K562 (cell line): ENCODE measurements at regions not wholly inside any gene's neighbourhood (a gene's known extent, or its start where the extent isn't known, plus 50 kb on each side); places are given as distances from the start of the nearest gene placed in this dataset.

Source experiments
- BRF1 ChIP-seq: IDR thresholded peaks from 3 replicates; pipeline ENCODE4 v1.6.1; 2011; ENCODE audit warnings: borderline replicate concordance, mild to moderate bottlenecking; ENCODE audit not compliant: insufficient read length; ENCODE audit errors: extremely low read depth
- CC2D1A ChIP-seq: fragments of 450-650 bp; IDR thresholded peaks from 2 replicates; pipeline ENCODE4 v1.6.1; 2017; ENCODE audit warnings: mild to moderate bottlenecking
- E2F4 ChIP-seq: sonication (generic); formaldehyde crosslinking; IDR thresholded peaks from 2 replicates; pipeline ENCODE4 v1.8.0; 2022; ENCODE audit warnings: mild to moderate bottlenecking, low read depth, missing genetic modification reagents
- E2F6 ChIP-seq, 2 experiments: IDR thresholded peaks; 2 replicates each; pipeline ENCODE4 v1.6.1; 2011; ENCODE audit warnings: borderline replicate concordance in 1 of 2, control low read depth in 1 of 2, low read depth in 1 of 2, low read length in 1 of 2, mild to moderate bottlenecking in 1 of 2, mixed read lengths in 1 of 2, moderate library complexity in 1 of 2; ENCODE audit not compliant: insufficient read depth in 1 of 2, insufficient read length in 1 of 2, poor library complexity in 1 of 2, severe bottlenecking in 1 of 2; ENCODE audit errors: extremely low read depth in 1 of 2
- ELF4 ChIP-seq: fragments of 450-650 bp; formaldehyde crosslinking; IDR thresholded peaks from 2 replicates; pipeline ENCODE4 v1.4.0; 2022; ENCODE audit warnings: missing genetic modification characterization
- GATAD2B ChIP-seq: fragments of 450-650 bp; IDR thresholded peaks from 2 replicates; pipeline ENCODE4 v1.6.1; 2017; ENCODE audit warnings: mild to moderate bottlenecking, borderline replicate concordance
- HNRNPH1 ChIP-seq: fragments of 200-400 bp; formaldehyde crosslinking; optimal IDR thresholded peaks from 2 replicates; pipeline ENCODE3; 2017; ENCODE audit warnings: low read depth, mild to moderate bottlenecking, low read length, moderate library complexity
- TOE1 ChIP-seq, 2 experiments: fragments of 450-650 bp in 1 of 2; sonication (generic) in 1 of 2; formaldehyde crosslinking in 1 of 2; IDR thresholded peaks; 2 replicates each; pipeline versions ENCODE4 v1.7.1 to v1.8.0; 2016 to 2022; ENCODE audit warnings: borderline replicate concordance in 2 of 2, mild to moderate bottlenecking in 2 of 2, antibody characterized with exemption in 1 of 2, inconsistent platforms in 1 of 2, low read depth in 1 of 2, missing genetic modification reagents in 1 of 2, moderate library complexity in 1 of 2
- ZNF143 ChIP-seq: sonication (generic); formaldehyde crosslinking; IDR thresholded peaks from 2 replicates; pipeline ENCODE4 v1.9.0; 2022; ENCODE audit warnings: mild to moderate bottlenecking, missing genetic modification reagents
- ZNF830 ChIP-seq: fragments of 250-450 bp; sonication (Bioruptor Pico); IDR thresholded peaks from 2 replicates; pipeline ENCODE4 v1.5.0; 2021; ENCODE audit warnings: mild to moderate bottlenecking
- TF ChIP-seq, protein P1 (sequence below): sonication (generic); formaldehyde crosslinking; IDR thresholded peaks from 2 replicates; pipeline ENCODE4 v1.8.1; 2022; ENCODE audit warnings: missing genetic modification reagents

DNA sequence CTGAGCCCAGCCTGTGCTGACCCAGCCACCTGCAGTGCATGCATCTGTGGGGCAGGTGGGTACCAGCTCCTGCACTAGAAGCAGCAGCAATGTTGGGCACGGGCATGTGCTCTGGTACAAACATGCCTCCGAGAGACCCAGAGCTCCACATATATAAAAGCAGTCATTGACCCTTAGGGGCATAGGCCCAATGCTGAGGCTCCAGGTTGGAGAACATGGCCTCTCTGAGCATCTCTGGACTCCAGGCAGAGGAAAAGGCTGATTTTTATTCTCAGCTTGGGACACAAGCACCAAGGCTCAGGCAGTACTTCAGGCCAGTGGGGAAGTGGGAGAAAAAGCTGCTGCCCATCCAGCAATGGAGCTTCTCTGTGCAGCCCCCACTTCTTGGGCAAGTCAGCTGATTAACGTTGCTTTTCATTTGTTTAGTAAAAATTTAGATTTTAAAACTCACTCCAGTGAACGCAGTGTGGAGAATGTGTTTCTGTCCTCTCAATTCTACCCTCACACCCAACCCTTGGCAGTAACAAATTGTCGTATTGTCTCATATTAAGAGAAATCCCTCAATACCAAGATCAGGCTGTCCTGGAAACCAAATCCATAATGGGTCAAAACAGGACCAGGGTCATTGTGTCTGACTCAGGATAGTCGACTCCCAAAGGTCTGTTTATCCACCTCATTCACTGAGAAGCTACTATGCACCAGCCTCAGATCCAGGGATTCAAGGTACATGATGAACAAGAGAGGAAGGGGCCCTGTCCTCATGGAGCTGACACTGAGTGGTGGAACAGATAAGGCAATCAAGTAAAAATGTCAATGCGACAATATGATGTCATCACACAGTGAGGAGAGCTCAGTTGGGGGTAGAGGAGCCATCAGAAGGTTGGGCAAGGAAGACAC, 50.6 kb upstream of the TOP3B start (continued):
- TF ChIP-seq E2F4 (CRISPR knock-in tag) (0 out of 2 replicates have a peak, but pooled peaks have one; percentile 77), GATAD2B (no peak), HNRNPH1 (no peak), ZNF830 (no peak), BRF1 (no peak), ELF4 (0 out of 2 replicates have a peak, but pooled peaks have one; percentile 21), CC2D1A (no peak), E2F6 (IDR thresholded peaks at IDR 0.05; ENCODE audit: borderline replicate concordance in 1 of 2, extremely low read depth in 1 of 2, insufficient read depth in 1 of 2, insufficient read length in 1 of 2, low read depth in 1 of 2, low read length in 1 of 2, poor library complexity in 1 of 2, severe bottlenecking in 1 of 2) (no peak), TOE1 (IDR thresholded peaks at IDR 0.05; ENCODE audit: borderline replicate concordance) (no peak), TOE1 (CRISPR knock-in tag; IDR thresholded peaks at IDR 0.05; ENCODE audit: borderline replicate concordance, low read depth) (peak; percentile 26; the same call in 1 of the 2 replicates), ZNF143 (peak; percentile 39; the same call in 1 of the 2 replicates)
- TF ChIP-seq, protein P1, sequence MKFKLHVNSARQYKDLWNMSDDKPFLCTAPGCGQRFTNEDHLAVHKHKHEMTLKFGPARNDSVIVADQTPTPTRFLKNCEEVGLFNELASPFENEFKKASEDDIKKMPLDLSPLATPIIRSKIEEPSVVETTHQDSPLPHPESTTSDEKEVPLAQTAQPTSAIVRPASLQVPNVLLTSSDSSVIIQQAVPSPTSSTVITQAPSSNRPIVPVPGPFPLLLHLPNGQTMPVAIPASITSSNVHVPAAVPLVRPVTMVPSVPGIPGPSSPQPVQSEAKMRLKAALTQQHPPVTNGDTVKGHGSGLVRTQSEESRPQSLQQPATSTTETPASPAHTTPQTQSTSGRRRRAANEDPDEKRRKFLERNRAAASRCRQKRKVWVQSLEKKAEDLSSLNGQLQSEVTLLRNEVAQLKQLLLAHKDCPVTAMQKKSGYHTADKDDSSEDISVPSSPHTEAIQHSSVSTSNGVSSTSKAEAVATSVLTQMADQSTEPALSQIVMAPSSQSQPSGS (CRISPR knock-in tag) = peak; percentile 55; the same call in 1 of the 2 replicates
